NCI-H2196 (cell line): ENCODE measurements at regions not wholly inside any gene's neighbourhood (a gene's known extent, or its start where the extent isn't known, plus 50 kb on each side); places are given as distances from the start of the nearest gene placed in this dataset.

Source experiments
- DNase-seq: peaks from one replicate; lab custom pipeline; 2025; ENCODE audit not compliant: unreplicated experiment; lab: John Stamatoyannopoulos, UW

- DNase-seq = no peak
Measured at GRCh38 chr4:41883988-41884734, 51.1 kb upstream of the TMEM33 start.

DNA sequence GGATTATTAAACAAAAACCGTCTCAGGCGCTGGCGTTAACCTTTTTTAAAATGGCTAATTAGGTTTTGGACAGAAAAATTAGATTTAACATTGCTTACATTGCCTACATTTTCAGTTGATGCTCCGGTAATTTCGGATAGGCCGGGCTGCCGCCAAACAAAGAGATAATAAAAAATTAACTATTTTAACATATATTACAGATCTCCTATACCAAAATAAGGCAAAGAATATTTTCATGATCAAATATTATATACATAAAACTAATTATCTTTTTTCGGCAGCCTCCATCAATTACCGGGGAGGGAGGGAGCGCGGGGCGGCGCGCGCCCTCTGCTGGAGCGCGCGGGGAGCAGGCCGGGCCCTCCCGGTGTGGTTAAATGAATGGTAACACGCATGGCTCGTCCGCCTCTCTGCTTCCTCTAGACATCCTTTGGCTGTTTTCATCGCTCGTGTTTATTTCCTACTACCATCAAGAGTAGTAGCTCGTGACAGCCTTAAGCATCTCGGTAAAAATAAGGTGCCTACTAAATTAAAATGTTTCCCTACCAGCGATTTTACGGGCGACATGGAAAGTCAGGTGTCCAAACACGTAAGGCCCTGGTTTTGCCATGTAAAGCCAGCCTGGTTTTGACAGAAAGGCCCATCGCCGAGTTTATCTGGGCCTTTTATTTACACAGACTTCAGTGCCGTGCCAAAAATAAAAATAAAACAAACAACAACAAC, 52.4 kb upstream of the TMEM33 start:
- DNase-seq = peak; percentile 59

DNA sequence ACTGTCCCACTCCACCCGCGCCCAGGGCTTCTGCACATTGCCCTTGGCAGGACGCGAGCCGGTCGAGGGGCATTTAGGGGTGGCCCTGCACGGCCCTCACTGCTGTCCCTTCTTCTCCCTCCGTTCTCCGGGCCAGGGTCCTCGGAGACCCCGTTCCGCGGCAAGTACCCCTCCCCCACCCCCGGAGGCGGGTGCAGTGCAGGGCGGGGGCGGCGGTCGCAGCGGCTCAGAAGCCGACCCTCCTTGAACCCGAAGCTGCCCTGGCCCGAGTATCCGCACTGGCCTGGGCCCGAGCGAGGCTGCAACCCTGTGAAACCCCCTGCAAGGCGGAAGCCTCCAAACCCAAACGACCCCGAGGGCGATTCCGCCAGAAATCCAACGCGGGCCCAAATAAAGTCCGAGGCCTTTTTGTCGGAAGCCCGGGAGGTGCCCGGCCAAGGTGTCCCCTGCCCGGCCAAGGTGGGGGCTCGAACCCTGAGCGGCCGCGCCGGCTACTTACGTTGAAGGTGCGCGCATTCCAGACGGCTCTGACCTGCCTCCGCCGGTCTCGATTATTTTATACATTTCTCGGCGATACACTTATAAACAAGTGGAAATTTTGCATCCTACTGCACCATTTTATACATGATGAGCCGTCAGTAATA, 53.1 kb upstream of the TMEM33 start:
- peak; percentile 17 for DNase-seq

DNA sequence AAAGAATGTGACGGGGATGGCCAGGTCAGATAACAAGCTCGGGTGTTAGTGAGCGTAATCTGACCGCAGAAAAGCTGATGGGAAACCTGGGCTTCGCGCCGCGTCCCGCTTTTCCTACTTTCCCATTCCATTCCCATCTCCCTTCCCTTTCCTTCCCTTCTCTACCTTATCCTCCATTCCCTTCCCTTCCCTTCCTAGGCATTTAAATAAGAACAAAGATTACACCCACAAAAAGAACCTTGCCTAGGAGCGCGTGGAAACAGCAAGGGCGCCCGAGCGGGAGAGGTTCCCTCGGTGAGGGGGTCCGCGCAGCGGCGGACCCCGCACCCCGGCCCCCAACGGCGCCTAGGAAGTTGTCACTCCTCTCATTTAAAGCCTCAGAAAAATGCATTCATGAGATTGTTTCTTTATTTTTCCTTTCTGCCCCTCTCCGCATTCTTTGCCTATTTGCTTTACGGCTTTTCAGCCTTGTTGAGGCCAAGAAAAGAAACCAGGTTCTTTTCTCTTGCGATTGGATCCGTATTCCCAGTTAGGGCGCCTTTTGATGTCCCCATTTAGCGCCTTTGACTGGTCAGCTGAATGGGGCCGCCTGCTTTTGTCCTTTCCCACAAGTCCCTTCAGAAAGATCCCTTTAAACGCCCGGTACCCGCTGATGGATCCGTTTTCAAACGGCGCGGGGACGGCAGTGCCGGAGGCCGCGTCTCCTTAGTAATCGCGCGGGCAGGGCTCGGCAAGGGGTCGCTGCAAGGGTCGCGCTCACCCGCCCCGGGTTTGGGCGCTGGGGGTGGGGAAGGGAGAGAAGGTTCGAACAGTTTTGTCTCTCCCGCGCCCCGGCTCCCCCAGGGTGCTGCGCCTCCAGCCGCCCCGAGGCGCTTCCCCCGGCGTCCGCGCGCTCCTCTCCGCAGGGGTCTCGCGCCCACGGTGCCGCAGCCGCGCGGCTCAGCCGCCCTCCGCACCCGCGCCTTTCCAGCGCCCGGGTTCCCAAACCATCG, 54.1 kb upstream of the TMEM33 start:
- DNase-seq = no peak

GRCh38 chr4:41880022-41880837, 55.0 kb upstream of the TMEM33 start:
- DNase-seq = no peak

DNA sequence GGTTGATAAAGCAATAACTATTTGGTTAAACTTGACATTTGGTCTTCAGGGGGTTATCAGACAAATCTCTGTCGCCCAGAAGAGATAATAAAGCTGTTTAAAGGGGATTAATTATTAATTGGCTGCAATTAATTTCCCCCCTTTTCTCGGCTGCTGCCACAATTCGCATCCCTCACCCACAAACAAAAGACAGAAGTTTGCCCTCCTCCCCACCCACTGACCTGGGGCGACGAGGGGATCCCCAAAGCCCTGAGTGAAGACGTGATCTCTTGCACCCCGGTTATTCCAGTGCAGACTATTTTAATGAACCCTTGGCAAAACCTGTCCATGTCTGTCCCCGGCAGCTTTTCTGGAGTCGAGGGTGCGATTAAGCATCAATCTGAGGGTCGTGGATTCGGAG, 55.7 kb upstream of the TMEM33 start:
- DNase-seq = no peak

DNA sequence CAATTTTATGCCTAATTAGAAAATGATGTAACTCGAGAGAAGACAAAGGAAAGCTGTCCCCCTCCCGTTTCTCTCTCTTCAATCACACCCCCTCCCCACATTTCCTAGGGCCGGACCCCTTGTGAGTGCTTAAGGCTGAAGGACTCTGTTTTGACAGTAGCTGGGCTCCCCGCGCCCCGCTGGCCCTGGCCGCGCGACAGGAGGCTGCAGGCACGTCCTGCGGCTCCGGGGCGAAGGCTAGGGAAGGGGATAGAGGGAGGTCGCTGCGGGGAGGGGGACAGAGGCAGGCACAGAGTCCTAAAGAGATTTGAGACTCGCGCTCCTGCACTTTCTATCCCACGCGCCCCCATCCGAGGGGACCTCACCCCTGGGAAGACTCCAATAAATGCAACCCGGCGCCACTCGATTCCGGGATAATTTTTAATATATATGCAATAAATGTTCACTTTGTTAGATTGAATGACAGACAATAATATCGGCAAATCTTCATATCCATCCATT, 56.2 kb upstream of the TMEM33 start:
- no peak for DNase-seq

GRCh38 chr4:41878170-41878969, 56.9 kb upstream of the TMEM33 start:
- no peak for DNase-seq

DNA sequence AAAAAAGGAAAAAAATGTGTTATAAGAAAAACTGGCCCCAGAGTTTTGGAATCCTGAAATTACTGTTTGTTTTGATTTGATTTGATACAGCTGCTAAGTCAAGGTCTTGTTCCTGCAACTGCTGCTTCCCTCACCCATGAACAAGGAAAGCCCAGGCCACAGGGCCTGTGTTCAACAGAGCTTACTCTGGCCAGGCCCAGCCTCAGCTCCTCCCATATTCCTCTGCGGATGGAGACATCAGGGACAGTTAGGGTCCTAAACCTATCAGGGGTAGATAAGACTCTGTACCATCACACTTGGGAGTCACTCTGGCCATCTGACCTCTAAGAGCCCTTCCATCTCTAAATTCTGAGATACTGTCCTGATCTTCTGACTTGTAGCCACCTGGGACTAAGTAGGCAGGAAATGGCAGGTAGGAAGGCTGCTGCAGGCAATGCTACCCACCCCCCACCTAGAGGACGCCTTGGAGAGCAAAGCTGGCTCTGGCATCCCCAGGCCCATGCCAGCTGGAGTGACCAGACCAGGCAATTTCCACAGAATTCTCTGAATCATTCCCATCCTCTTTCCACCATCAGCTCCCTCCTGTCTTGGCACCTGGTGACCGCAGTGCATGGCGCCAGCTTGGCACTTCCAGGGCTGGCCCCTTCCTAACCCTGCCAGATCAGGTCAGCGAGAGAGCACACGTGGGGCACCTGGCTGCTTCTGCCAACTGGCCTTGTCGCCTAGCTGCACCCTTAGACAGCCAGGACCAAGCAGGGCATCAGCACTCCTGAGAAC, 58.0 kb upstream of the TMEM33 start:
- DNase-seq = no peak

- no peak for DNase-seq
Measured at GRCh38 chr4:41874873-41875272, 60.4 kb upstream of the TMEM33 start.

- no peak for DNase-seq
Measured at GRCh38 chr4:41874398-41874797, 60.8 kb upstream of the TMEM33 start.

DNA sequence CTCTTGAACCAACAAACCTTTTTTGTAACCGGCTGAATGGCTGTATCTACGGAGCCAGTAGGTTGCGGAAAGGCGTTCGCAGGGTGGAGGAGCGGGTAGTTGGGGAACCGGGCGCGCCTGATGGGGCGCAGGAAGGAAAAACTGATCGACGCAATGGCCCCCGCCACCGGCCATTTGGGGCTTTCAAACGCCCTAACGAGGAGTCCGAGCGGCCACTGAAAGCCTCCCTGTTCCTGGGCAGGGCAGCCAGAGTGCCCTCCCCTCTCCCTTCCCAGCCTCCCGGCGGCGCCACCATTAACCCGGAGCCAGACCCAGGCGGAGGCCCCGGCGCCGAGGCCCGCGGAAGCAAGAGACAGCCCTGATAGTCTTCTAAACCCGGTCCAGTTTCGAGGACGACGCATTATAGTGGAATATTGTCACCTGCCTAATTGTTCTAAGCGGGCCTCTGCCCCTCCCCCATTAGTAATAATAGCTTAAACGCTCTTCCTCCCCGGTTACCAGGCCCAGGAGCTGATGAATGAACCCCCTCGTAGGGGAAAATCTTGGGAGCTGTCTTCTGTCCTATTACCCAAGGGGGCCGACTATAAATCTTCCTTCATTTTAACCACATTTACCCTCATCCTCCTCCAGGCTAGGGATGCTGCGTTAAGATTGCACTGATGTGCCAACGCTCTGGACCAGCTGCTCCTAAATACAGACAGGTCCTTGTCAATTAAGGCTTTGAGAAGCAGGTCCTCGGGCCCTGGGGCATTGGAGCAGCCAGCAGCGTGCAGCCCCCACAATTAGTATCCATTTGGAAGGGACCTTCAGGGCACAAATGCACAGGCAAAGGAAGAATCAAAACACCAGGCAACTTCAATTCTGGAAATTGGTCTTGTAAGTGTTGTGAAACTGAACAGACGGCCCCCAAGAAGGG, 61.6 kb upstream of the TMEM33 start:
- DNase-seq = no peak

DNA sequence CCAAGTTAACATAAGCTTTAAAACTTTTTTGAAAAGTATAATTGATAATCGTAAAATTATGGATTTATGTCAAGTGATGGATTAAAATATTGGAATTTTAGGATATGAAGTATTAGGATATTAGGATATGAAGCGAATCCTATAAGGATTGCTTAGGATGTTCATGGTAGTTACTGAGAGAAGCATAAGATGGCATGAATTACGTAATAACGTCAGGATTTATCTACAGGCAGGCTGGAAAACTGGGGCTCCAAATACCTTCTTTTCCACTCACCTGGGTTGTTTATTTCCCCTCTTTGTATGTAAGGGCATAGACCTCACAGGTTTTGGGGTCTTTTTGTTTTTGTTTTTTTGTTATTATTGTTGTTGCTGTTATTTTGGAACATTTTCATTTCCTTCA, 65.2 kb upstream of the TMEM33 start:
- DNase-seq = no peak

DNA sequence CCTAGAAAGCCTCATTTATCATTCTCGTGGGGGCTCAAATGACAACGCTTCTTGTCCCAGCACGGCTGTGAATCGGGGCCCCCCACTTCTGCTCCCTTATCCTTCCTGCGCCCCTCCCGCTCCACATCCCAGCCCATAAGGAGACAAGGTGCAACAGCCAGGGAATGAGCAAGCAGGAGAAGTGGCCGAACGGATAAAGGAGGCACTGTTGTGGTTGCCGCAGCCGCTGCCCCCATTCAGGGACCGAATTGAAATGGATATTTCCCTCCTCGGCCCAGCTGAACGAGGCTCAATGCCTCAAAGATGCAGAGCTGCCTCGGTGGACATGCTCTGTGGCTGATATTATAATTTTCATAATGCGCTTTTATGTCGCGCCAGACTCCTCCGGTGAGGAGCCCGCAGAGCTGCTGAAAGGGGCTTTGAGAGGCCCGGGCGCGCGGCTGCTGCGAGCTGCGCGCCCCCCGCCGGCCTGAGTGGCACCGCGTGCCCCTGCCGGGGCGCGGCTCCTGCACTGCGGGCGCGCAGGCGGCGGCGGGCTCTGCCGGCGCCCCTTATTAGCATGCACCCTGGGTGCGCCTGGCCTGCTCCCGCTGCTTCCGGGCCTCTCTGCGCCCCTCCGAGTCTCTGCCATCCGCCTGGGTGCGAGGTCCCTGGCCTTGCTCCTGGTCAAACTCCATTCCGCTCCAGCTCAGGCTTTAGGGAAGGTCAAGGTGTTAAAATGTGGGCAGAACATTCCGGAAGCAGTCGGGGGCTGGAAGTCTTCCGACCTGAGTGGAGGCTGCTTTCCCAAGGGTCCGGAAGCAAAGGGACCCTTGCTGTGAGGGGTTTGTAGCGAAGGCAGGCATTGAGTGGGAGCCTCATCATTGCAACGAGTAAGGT, 68.2 kb upstream of the TMEM33 start:
- no peak for DNase-seq

DNA sequence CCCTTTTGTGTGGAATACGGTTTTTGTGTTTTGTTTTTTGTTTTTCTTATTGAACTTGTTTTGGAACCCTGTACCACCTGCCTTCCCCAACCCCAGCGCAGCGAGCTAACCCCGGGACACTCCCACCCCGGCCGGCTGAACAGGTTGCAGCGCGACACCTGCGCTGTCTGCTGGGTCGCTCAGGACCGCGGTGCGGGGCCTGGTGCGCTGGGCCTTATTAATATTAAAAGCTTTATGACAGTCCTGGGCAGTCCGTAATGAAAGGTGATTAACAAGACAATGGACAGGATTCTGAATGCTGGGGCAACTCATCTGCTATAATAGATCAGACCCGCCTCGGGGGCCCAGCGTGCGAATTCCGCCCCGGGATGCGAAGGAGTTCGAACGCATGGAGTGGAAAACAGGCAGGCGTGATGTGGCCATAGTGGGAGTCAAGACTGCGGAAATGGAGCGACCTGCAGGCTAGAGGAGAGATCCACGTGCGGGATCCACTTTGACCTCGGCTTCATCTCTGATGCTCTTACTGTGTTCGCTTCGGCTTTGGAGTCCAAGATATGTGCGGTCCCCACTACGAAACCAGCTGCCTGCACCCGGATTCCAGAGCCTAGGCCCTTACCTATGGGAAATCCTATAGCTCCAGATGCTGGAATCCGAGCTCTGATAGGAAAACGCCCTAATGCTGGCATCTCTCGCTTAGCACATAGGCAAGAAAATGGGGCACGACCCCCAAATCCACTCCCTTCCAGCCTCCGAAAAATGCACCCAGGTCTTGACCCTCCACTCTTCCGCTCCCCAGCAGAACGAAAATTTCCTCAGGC, 69.0 kb upstream of the TMEM33 start:
- no peak for DNase-seq
